Gastroesophageal sphincter (tissue), 3 donors: ENCODE measurements at regions not wholly inside any gene's neighbourhood (a gene's known extent, or its start where the extent isn't known, plus 50 kb on each side); places are given as distances from the start of the nearest gene placed in this dataset.

ENCODE experiments used
- POLR2AphosphoS5 ChIP-seq: sonication (generic); formaldehyde crosslinking; IDR thresholded peaks from one replicate; pipeline ENCODE4 v1.6.1; 2017; ENCODE audit warnings: antibody characterized with exemption
- TF ChIP-seq, protein P1 (sequence below), 4 experiments: fragments of 200-600 bp in 2 of 4; fragments of 450-650 bp in 2 of 4; sonication (generic) in 1 of 4; IDR thresholded peaks; one replicate each; pipeline ENCODE4 v1.5.1; 2017 to 2019; ENCODE audit warnings: antibody characterized with exemption in 4 of 4, mild to moderate bottlenecking in 2 of 4, moderate library complexity in 2 of 4

DNA sequence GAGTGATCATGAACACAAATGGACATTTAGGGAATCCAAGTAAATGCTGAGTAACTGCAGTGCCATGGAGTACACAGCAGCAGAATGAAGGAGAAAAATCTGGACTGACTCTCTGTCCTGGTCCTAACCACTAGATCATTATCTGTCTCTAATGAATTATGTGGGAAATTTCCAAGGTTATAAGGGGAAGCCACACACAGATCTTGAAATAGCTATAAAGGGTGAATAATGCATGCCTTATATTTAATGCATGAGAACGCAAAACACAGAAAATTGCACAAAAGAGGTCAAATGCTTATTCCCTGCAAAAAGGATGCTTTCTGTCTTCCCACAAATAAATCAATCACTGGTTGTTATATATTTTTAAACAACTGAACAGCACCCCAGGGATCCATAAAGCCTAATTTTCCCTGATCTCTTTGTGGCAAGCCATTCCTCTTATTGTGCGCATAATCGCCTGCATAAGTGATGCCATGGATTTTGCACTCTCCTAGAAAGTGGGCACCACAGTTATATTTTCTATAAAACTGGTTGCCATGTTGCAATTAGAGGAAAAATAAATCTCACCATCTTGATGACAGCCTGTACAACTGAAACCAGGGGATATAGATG lies 201.8 kb downstream of the XPNPEP1 start:
- TF ChIP-seq, protein P1, sequence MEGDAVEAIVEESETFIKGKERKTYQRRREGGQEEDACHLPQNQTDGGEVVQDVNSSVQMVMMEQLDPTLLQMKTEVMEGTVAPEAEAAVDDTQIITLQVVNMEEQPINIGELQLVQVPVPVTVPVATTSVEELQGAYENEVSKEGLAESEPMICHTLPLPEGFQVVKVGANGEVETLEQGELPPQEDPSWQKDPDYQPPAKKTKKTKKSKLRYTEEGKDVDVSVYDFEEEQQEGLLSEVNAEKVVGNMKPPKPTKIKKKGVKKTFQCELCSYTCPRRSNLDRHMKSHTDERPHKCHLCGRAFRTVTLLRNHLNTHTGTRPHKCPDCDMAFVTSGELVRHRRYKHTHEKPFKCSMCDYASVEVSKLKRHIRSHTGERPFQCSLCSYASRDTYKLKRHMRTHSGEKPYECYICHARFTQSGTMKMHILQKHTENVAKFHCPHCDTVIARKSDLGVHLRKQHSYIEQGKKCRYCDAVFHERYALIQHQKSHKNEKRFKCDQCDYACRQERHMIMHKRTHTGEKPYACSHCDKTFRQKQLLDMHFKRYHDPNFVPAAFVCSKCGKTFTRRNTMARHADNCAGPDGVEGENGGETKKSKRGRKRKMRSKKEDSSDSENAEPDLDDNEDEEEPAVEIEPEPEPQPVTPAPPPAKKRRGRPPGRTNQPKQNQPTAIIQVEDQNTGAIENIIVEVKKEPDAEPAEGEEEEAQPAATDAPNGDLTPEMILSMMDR (IDR thresholded peaks at IDR 0.05) = no peak
- no peak for TF ChIP-seq POLR2AphosphoS5
